ENCODE measurements at regions not wholly inside any gene's neighbourhood (a gene's known extent, or its start where the extent isn't known, plus 50 kb on each side); places are given as distances from the start of the nearest gene placed in this dataset.

- Histone ChIP-seq H3K4me3 (ENCODE audit: low read length in 2 of 2) (no peak overlapping the region), H3K4me1 (ENCODE audit: control insufficient read depth in 2 of 2, insufficient read depth in 2 of 2, low read length in 2 of 2) (peaks cover 0 to 7% of the 10 kb centered on the region in 2 donors), H3K36me3 (ENCODE audit: control insufficient read depth in 2 of 2, insufficient read depth in 2 of 2, low read length in 1 of 2) (no peaks in the 10 kb centered on the region), H3K27ac (ENCODE audit: low read depth in 1 of 2, low read length in 1 of 2) (no peak overlapping the region), H3K27me3 (ENCODE audit: control insufficient read depth in 2 of 2, insufficient read depth in 1 of 2, low read length in 1 of 2) (no peaks in the 10 kb centered on the region), H3K9me3 (ENCODE audit: control insufficient read depth in 2 of 2, insufficient read depth in 1 of 2, low read length in 1 of 2) (no peaks in the 10 kb centered on the region)
- DNase-seq (ENCODE audit: low read depth in 6 of 9, low spot score in 9 of 9): no peak
- 95% methylated on average over 1 of the region's 1 CpG for WGBS
Observed at GRCh38 chr21:24289539-24289938, 1317.7 kb downstream of the MRPL39 start.

GRCh38 chr21:24280596-24280995, 1326.7 kb downstream of the MRPL39 start:
- Histone ChIP-seq H3K36me3 (ENCODE audit: control insufficient read depth in 2 of 2, insufficient read depth in 2 of 2, low read length in 1 of 2) (no peaks in the 10 kb centered on the region), H3K9me3 (ENCODE audit: control insufficient read depth in 2 of 2, insufficient read depth in 1 of 2, low read length in 1 of 2) (no peaks in the 10 kb centered on the region), H3K4me1 (ENCODE audit: control insufficient read depth in 2 of 2, insufficient read depth in 2 of 2, low read length in 2 of 2) (no peaks in the 10 kb centered on the region), H3K27ac (ENCODE audit: low read depth in 1 of 2, low read length in 1 of 2) (no peak overlapping the region), H3K4me3 (ENCODE audit: low read length in 2 of 2) (no peak overlapping the region), H3K27me3 (ENCODE audit: control insufficient read depth in 2 of 2, insufficient read depth in 1 of 2, low read length in 1 of 2) (no peaks in the 10 kb centered on the region)
- WGBS: 96% methylated on average over 4 of the region's 4 CpGs
- DNase-seq (ENCODE audit: low read depth in 6 of 9, low spot score in 9 of 9): no peak

GRCh38 chr21:24278711-24279110, 1328.6 kb downstream of the MRPL39 start:
- H3K9me3 ChIP-seq (ENCODE audit: control insufficient read depth in 2 of 2, insufficient read depth in 1 of 2, low read length in 1 of 2): no peaks in the 10 kb centered on the region
- no peak overlapping the region for H3K27ac ChIP-seq (ENCODE audit: low read depth in 1 of 2, low read length in 1 of 2)
- H3K27me3 ChIP-seq (ENCODE audit: control insufficient read depth in 2 of 2, insufficient read depth in 1 of 2, low read length in 1 of 2): no peaks in the 10 kb centered on the region
- WGBS: 67% methylated on average over 2 of the region's 2 CpGs
- no peak for DNase-seq (ENCODE audit: low read depth in 6 of 9, low spot score in 9 of 9)
- H3K4me3 ChIP-seq (ENCODE audit: low read length in 2 of 2): no peak overlapping the region
- no peaks in the 10 kb centered on the region for H3K36me3 ChIP-seq (ENCODE audit: control insufficient read depth in 2 of 2, insufficient read depth in 2 of 2, low read length in 1 of 2)
- no peaks in the 10 kb centered on the region for H3K4me1 ChIP-seq (ENCODE audit: control insufficient read depth in 2 of 2, insufficient read depth in 2 of 2, low read length in 2 of 2)

GRCh38 chr21:24276204-24276603, 1331.1 kb downstream of the MRPL39 start:
- Histone ChIP-seq H3K27me3 (ENCODE audit: control insufficient read depth in 2 of 2, insufficient read depth in 1 of 2, low read length in 1 of 2) (no peaks in the 10 kb centered on the region), H3K27ac (ENCODE audit: low read depth in 1 of 2, low read length in 1 of 2) (no peak overlapping the region), H3K9me3 (ENCODE audit: control insufficient read depth in 2 of 2, insufficient read depth in 1 of 2, low read length in 1 of 2) (no peaks in the 10 kb centered on the region), H3K4me1 (ENCODE audit: control insufficient read depth in 2 of 2, insufficient read depth in 2 of 2, low read length in 2 of 2) (no peaks in the 10 kb centered on the region), H3K4me3 (ENCODE audit: low read length in 2 of 2) (no peak overlapping the region), H3K36me3 (ENCODE audit: control insufficient read depth in 2 of 2, insufficient read depth in 2 of 2, low read length in 1 of 2) (no peaks in the 10 kb centered on the region)
- no peak for DNase-seq (ENCODE audit: low read depth in 6 of 9, low spot score in 9 of 9)

- DNase-seq (ENCODE audit: low read depth in 6 of 9, low spot score in 9 of 9): no peak
- 25% methylated on average over 1 of the region's 1 CpG for WGBS
Observed at GRCh38 chr21:24275616-24276015, 1331.7 kb downstream of the MRPL39 start.

GRCh38 chr21:24272521-24272938, 1334.8 kb downstream of the MRPL39 start:
- no peak overlapping the region for H3K27ac ChIP-seq (ENCODE audit: low read depth in 1 of 2, low read length in 1 of 2)
- H3K9me3 ChIP-seq (ENCODE audit: control insufficient read depth in 2 of 2, insufficient read depth in 1 of 2, low read length in 1 of 2): no peaks in the 10 kb centered on the region
- WGBS: 39% methylated on average over 4 of the region's 4 CpGs
- H3K4me1 ChIP-seq (ENCODE audit: control insufficient read depth in 2 of 2, insufficient read depth in 2 of 2, low read length in 2 of 2): no peaks in the 10 kb centered on the region
- no peaks in the 10 kb centered on the region for H3K27me3 ChIP-seq (ENCODE audit: control insufficient read depth in 2 of 2, insufficient read depth in 1 of 2, low read length in 1 of 2)
- no peak for DNase-seq (ENCODE audit: low read depth in 6 of 9, low spot score in 9 of 9)
- no peak overlapping the region for H3K4me3 ChIP-seq (ENCODE audit: low read length in 2 of 2)
- H3K36me3 ChIP-seq (ENCODE audit: control insufficient read depth in 2 of 2, insufficient read depth in 2 of 2, low read length in 1 of 2): no peaks in the 10 kb centered on the region

More at GRCh38 chr21:24275616-24276015, 1331.7 kb downstream of the MRPL39 start:
- Histone ChIP-seq H3K9me3 (ENCODE audit: control insufficient read depth in 2 of 2, insufficient read depth in 1 of 2, low read length in 1 of 2) (no peaks in the 10 kb centered on the region), H3K36me3 (ENCODE audit: control insufficient read depth in 2 of 2, insufficient read depth in 2 of 2, low read length in 1 of 2) (no peaks in the 10 kb centered on the region), H3K4me1 (ENCODE audit: control insufficient read depth in 2 of 2, insufficient read depth in 2 of 2, low read length in 2 of 2) (no peaks in the 10 kb centered on the region), H3K4me3 (ENCODE audit: low read length in 2 of 2) (no peak overlapping the region), H3K27me3 (ENCODE audit: control insufficient read depth in 2 of 2, insufficient read depth in 1 of 2, low read length in 1 of 2) (no peaks in the 10 kb centered on the region), H3K27ac (ENCODE audit: low read depth in 1 of 2, low read length in 1 of 2) (no peak overlapping the region)

GRCh38 chr21:24265987-24266386, 1341.3 kb downstream of the MRPL39 start:
- H3K36me3 ChIP-seq (ENCODE audit: control insufficient read depth in 2 of 2, insufficient read depth in 2 of 2, low read length in 1 of 2): no peaks in the 10 kb centered on the region
- no peaks in the 10 kb centered on the region for H3K27me3 ChIP-seq (ENCODE audit: control insufficient read depth in 2 of 2, insufficient read depth in 1 of 2, low read length in 1 of 2)
- H3K27ac ChIP-seq (ENCODE audit: low read depth in 1 of 2, low read length in 1 of 2): no peak overlapping the region
- H3K4me3 ChIP-seq (ENCODE audit: low read length in 2 of 2): no peak overlapping the region
- no peaks in the 10 kb centered on the region for H3K9me3 ChIP-seq (ENCODE audit: control insufficient read depth in 2 of 2, insufficient read depth in 1 of 2, low read length in 1 of 2)
- 98% methylated on average over 1 of the region's 1 CpG for WGBS
- H3K4me1 ChIP-seq (ENCODE audit: control insufficient read depth in 2 of 2, insufficient read depth in 2 of 2, low read length in 2 of 2): no peaks in the 10 kb centered on the region
- no peak for DNase-seq (ENCODE audit: low read depth in 6 of 9, low spot score in 9 of 9)

- no peak for DNase-seq (ENCODE audit: low read depth in 6 of 9, low spot score in 9 of 9)
- H3K27ac ChIP-seq (ENCODE audit: low read depth in 1 of 2, low read length in 1 of 2): no peak overlapping the region
- no peak overlapping the region for H3K4me3 ChIP-seq (ENCODE audit: low read length in 2 of 2)
- H3K4me1 ChIP-seq (ENCODE audit: control insufficient read depth in 2 of 2, insufficient read depth in 2 of 2, low read length in 2 of 2): no peaks in the 10 kb centered on the region
- no peaks in the 10 kb centered on the region for H3K36me3 ChIP-seq (ENCODE audit: control insufficient read depth in 2 of 2, insufficient read depth in 2 of 2, low read length in 1 of 2)
- H3K9me3 ChIP-seq (ENCODE audit: control insufficient read depth in 2 of 2, insufficient read depth in 1 of 2, low read length in 1 of 2): no peaks in the 10 kb centered on the region
- H3K27me3 ChIP-seq (ENCODE audit: control insufficient read depth in 2 of 2, insufficient read depth in 1 of 2, low read length in 1 of 2): no peaks in the 10 kb centered on the region
- WGBS: 91% methylated on average over 3 of the region's 3 CpGs
Observed at GRCh38 chr21:24260751-24261150, 1346.5 kb downstream of the MRPL39 start.

- DNase-seq (ENCODE audit: low read depth in 6 of 9, low spot score in 9 of 9): no peak
- Histone ChIP-seq H3K9me3 (ENCODE audit: control insufficient read depth in 2 of 2, insufficient read depth in 1 of 2, low read length in 1 of 2) (no peaks in the 10 kb centered on the region), H3K36me3 (ENCODE audit: control insufficient read depth in 2 of 2, insufficient read depth in 2 of 2, low read length in 1 of 2) (no peaks in the 10 kb centered on the region), H3K4me1 (ENCODE audit: control insufficient read depth in 2 of 2, insufficient read depth in 2 of 2, low read length in 2 of 2) (no peaks in the 10 kb centered on the region), H3K27ac (ENCODE audit: low read depth in 1 of 2, low read length in 1 of 2) (no peak overlapping the region), H3K4me3 (ENCODE audit: low read length in 2 of 2) (no peak overlapping the region), H3K27me3 (ENCODE audit: control insufficient read depth in 2 of 2, insufficient read depth in 1 of 2, low read length in 1 of 2) (no peaks in the 10 kb centered on the region)
- 97% methylated on average over 1 of the region's 1 CpG for WGBS
Observed at GRCh38 chr21:24259241-24259640, 1348.0 kb downstream of the MRPL39 start.

- Histone ChIP-seq H3K4me3 (ENCODE audit: low read length in 2 of 2) (no peak overlapping the region), H3K27ac (ENCODE audit: low read depth in 1 of 2, low read length in 1 of 2) (no peak overlapping the region), H3K4me1 (ENCODE audit: control insufficient read depth in 2 of 2, insufficient read depth in 2 of 2, low read length in 2 of 2) (no peaks in the 10 kb centered on the region), H3K36me3 (ENCODE audit: control insufficient read depth in 2 of 2, insufficient read depth in 2 of 2, low read length in 1 of 2) (no peaks in the 10 kb centered on the region), H3K27me3 (ENCODE audit: control insufficient read depth in 2 of 2, insufficient read depth in 1 of 2, low read length in 1 of 2) (no peaks in the 10 kb centered on the region), H3K9me3 (ENCODE audit: control insufficient read depth in 2 of 2, insufficient read depth in 1 of 2, low read length in 1 of 2) (no peaks in the 10 kb centered on the region)
- 77% methylated on average over 3 of the region's 3 CpGs for WGBS
- no peak for DNase-seq (ENCODE audit: low read depth in 6 of 9, low spot score in 9 of 9)
Observed at GRCh38 chr21:24255591-24255990, 1351.7 kb downstream of the MRPL39 start.
